CD14-positive monocyte (primary cell): ENCODE measurements at regions not wholly inside any gene's neighbourhood (a gene's known extent, or its start where the extent isn't known, plus 50 kb on each side); places are given as distances from the start of the nearest gene placed in this dataset.

Experiments
- DNase-seq, 3 donors: peaks; one replicate each; pipeline ENCODE4 v3.0.0-alpha.2; 2011 to 2022
- H2AFZ ChIP-seq: 2 replicates; pipeline ENCODE4 v1.6.0; 2012; ENCODE audit warnings: mild to moderate bottlenecking, low read depth, low read length, inconsistent platforms; ENCODE audit not compliant: insufficient read depth, poor library complexity, severe bottlenecking
- H3K27ac ChIP-seq, 2 donors: 1 replicate in 1 of 2; 2 replicates in 1 of 2; pipeline ENCODE4 v1.5.1; 2012 to 2013; ENCODE audit warnings: low read length in 2 of 2, control low read depth in 1 of 2, inconsistent platforms in 1 of 2, low read depth in 1 of 2, mild to moderate bottlenecking in 1 of 2
- H3K27me3 ChIP-seq, 2 donors: one replicate each; pipeline versions ENCODE4 v1.6.0 to v1.6.1; 2011 to 2013; ENCODE audit warnings: low read length in 2 of 2; ENCODE audit not compliant: control insufficient read depth in 2 of 2, insufficient read depth in 2 of 2
- H3K36me3 ChIP-seq, 2 donors: replicated peaks in 1 of 2; 1 replicate in 1 of 2; 2 replicates in 1 of 2; pipeline versions ENCODE4 v1.5.1 to v1.6.1; 2012 to 2013; ENCODE audit warnings: low read length in 2 of 2, control low read depth in 1 of 2, inconsistent platforms in 1 of 2, mild to moderate bottlenecking in 1 of 2; ENCODE audit not compliant: insufficient read depth in 2 of 2, control insufficient read depth in 1 of 2
- H3K4me1 ChIP-seq, 2 donors: 1 replicate in 1 of 2; 2 replicates in 1 of 2; pipeline versions ENCODE4 v1.5.1 to v1.6.1; 2012 to 2013; ENCODE audit warnings: low read length in 2 of 2, control low read depth in 1 of 2, inconsistent platforms in 1 of 2, mild to moderate bottlenecking in 1 of 2, moderate library complexity in 1 of 2; ENCODE audit not compliant: insufficient read depth in 2 of 2, control insufficient read depth in 1 of 2
- H3K4me2 ChIP-seq: replicated peaks from 2 replicates; pipeline ENCODE3; 2012; ENCODE audit warnings: low read length, moderate library complexity, mild to moderate bottlenecking; ENCODE audit not compliant: poor library complexity, severe bottlenecking; ENCODE audit errors: extremely low read depth
- H3K4me3 ChIP-seq, 3 experiments: fragments of 200-600 bp in 1 of 3; sonication (generic) in 1 of 3; replicated peaks in 1 of 3; 1 replicate in 2 of 3; 2 replicates in 1 of 3; pipeline ENCODE4 v1.5.1; 2011 to 2013; ENCODE audit warnings: low read length in 3 of 3, mild to moderate bottlenecking in 3 of 3, control low read depth in 2 of 3, low read depth in 2 of 3, inconsistent platforms in 1 of 3, moderate library complexity in 1 of 3
- H3K79me2 ChIP-seq: 2 replicates; pipeline ENCODE4 v1.6.0; 2012; ENCODE audit warnings: mild to moderate bottlenecking, control low read depth, inconsistent platforms, low read length, moderate library complexity; ENCODE audit not compliant: insufficient read depth
- H3K9ac ChIP-seq: 2 replicates; pipeline ENCODE4 v1.6.0; 2017; ENCODE audit warnings: low read length, mild to moderate bottlenecking; ENCODE audit not compliant: insufficient read depth, poor library complexity, severe bottlenecking
- H3K9me3 ChIP-seq, 2 donors: replicated peaks in 1 of 2; 1 replicate in 1 of 2; 2 replicates in 1 of 2; pipeline versions ENCODE4 v1.5.1 to v1.6.1; 2012 to 2013; ENCODE audit warnings: low read length in 2 of 2, control low read depth in 1 of 2; ENCODE audit not compliant: control insufficient read depth in 1 of 2, insufficient read depth in 1 of 2
- H4K20me1 ChIP-seq: 2 replicates; pipeline ENCODE4 v1.6.0; 2012; ENCODE audit warnings: mild to moderate bottlenecking, low read length, control low read depth, moderate library complexity; ENCODE audit not compliant: insufficient read depth
- H3K27ac Mint-ChIP-seq, 7 donors: one replicate each; pipeline ENCODE4 v1.8.0; 2020; ENCODE audit warnings: mild to moderate bottlenecking in 7 of 7, mixed read lengths in 7 of 7, moderate library complexity in 6 of 7, inconsistent platforms in 2 of 7
- H3K27me3 Mint-ChIP-seq, 3 donors: one replicate each; pipeline ENCODE4 v1.8.0; 2021 to 2022; ENCODE audit warnings: low read depth in 3 of 3, mild to moderate bottlenecking in 3 of 3, mixed read lengths in 3 of 3, moderate library complexity in 3 of 3, inconsistent platforms in 1 of 3
- H3K36me3 Mint-ChIP-seq, 2 donors: one replicate each; pipeline ENCODE4 v1.8.0; 2020; ENCODE audit warnings: mixed read lengths in 2 of 2, inconsistent platforms in 1 of 2, mild to moderate bottlenecking in 1 of 2
- H3K4me1 Mint-ChIP-seq: one replicate; pipeline ENCODE4 v1.8.0; 2020; ENCODE audit warnings: mild to moderate bottlenecking, mixed read lengths
- H3K4me3 Mint-ChIP-seq, 2 donors: one replicate each; pipeline ENCODE4 v1.8.0; 2020; ENCODE audit warnings: mild to moderate bottlenecking in 2 of 2, mixed read lengths in 2 of 2, moderate library complexity in 1 of 2
- H3K9me3 Mint-ChIP-seq, 7 donors: one replicate each; pipeline ENCODE4 v1.8.0; 2020 to 2022; ENCODE audit warnings: mixed read lengths in 7 of 7, mild to moderate bottlenecking in 6 of 7, moderate library complexity in 6 of 7, inconsistent platforms in 2 of 7
- WGBS: methylation state at CpG from one replicate; pipeline ENCODE4 v1.1.5; 2013; ENCODE audit warnings: missing lambda C conversion rate; ENCODE audit not compliant: insufficient coverage; 5-methylcytosine and 5-hydroxymethylcytosine counted together
- intact Hi-C, 2 donors: fragments of 100-400 bp; cut with micrococcal nuclease; formaldehyde crosslinking; loops; one replicate each; pipeline versions ENCODE4 v1.15.0 to v1.15.1; 2023
- TF ChIP-seq, protein P1 (sequence below): fragments of 200-600 bp; IDR thresholded peaks from one replicate; pipeline ENCODE4 v1.8.0; 2022; ENCODE audit warnings: antibody characterized with exemption, mild to moderate bottlenecking

DNA sequence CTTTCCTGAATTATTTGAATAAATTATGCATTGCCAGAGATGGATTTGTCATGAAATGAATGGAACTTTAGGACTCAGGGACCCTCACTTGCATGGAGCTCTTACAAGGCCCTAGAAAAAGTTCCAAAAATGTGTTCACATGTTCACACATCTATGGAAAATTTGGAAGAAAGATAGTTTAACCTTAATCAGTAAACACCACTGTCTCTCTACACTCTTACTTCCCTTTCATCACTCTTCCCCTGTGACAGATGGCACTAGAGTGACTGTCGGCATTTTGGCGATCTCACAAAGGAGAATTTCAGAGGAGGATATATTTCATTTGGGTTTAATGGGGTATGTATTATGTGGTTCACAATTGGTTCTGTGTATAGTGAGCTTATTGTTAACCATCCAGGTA is 600.8 kb downstream of the IGSF11 start:
- no peaks in the 10 kb centered on the region for H3K79me2 ChIP-seq
- no peaks in the 10 kb centered on the region for H3K27me3 ChIP-seq
- TF ChIP-seq, protein P1, sequence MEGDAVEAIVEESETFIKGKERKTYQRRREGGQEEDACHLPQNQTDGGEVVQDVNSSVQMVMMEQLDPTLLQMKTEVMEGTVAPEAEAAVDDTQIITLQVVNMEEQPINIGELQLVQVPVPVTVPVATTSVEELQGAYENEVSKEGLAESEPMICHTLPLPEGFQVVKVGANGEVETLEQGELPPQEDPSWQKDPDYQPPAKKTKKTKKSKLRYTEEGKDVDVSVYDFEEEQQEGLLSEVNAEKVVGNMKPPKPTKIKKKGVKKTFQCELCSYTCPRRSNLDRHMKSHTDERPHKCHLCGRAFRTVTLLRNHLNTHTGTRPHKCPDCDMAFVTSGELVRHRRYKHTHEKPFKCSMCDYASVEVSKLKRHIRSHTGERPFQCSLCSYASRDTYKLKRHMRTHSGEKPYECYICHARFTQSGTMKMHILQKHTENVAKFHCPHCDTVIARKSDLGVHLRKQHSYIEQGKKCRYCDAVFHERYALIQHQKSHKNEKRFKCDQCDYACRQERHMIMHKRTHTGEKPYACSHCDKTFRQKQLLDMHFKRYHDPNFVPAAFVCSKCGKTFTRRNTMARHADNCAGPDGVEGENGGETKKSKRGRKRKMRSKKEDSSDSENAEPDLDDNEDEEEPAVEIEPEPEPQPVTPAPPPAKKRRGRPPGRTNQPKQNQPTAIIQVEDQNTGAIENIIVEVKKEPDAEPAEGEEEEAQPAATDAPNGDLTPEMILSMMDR, result no peak
- H3K4me1 ChIP-seq, result no peaks in the 10 kb centered on the region
- intact Hi-C loops, result no loop called here
- no peak overlapping the region for H3K27ac ChIP-seq
- H3K4me2 ChIP-seq, result no peak overlapping the region
- H3K27ac Mint-ChIP-seq, result no peak overlapping the region
- H2AFZ ChIP-seq, result no peak overlapping the region
- H3K4me3 Mint-ChIP-seq, result no peak overlapping the region
- H3K27me3 Mint-ChIP-seq, result no peaks in the 10 kb centered on the region
- no peaks in the 10 kb centered on the region for H3K36me3 ChIP-seq
- no CpG with 5 or more reads among the region's 2 CpGs for WGBS
- no peaks in the 10 kb centered on the region for H3K36me3 Mint-ChIP-seq
- no peaks in the 10 kb centered on the region for H3K4me1 Mint-ChIP-seq
- H3K9me3 Mint-ChIP-seq, result peaks cover 0 to 6% (median 0%) of the 10 kb centered on the region in 7 donors
- no peak overlapping the region for H3K9ac ChIP-seq
- no peaks in the 10 kb centered on the region for H3K9me3 ChIP-seq
- DNase-seq, result no peak
- no peak overlapping the region for H3K4me3 ChIP-seq
- no peaks in the 10 kb centered on the region for H4K20me1 ChIP-seq

DNA sequence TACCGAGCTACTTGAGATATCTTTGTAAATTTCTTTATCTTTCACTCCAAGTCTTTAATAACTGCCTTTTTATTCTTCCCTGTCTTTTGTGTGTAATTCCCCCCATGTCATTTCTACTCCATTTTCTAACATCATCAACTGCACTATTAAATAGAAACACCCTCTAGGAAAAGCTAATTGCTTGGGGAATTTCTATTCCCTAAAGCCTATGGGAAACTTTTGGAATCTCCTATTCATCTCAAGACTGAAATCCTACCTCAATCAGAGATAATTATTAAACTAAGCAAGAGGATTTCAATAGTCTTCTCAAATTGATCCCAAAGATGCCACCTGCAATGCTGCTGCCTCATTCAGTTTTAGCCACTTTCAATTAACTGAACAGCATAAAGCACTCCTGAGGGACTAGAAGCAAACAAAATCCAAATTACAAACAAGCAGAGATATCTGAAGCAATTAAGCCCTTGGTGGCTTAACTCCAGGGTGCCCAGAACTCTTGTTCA is 598.7 kb downstream of the IGSF11 start:
- H3K79me2 ChIP-seq, result no peaks in the 10 kb centered on the region
- peaks cover 0 to 3% (median 1%) of the 10 kb centered on the region in 7 donors for H3K9me3 Mint-ChIP-seq
- H3K27me3 Mint-ChIP-seq, result no peaks in the 10 kb centered on the region
- H3K9me3 ChIP-seq, result no peaks in the 10 kb centered on the region
- no peak overlapping the region for H3K27ac Mint-ChIP-seq
- no peaks in the 10 kb centered on the region for H3K4me1 ChIP-seq
- H3K9ac ChIP-seq, result no peak overlapping the region
- H3K36me3 Mint-ChIP-seq, result no peaks in the 10 kb centered on the region
- no peak overlapping the region for H3K4me3 Mint-ChIP-seq
- H3K36me3 ChIP-seq, result no peaks in the 10 kb centered on the region
- no peaks in the 10 kb centered on the region for H3K4me1 Mint-ChIP-seq
- no peak for DNase-seq
- TF ChIP-seq, protein P1, result no peak
- no peak overlapping the region for H2AFZ ChIP-seq
- H3K4me2 ChIP-seq, result no peak overlapping the region
- no peaks in the 10 kb centered on the region for H3K27me3 ChIP-seq
- no peaks in the 10 kb centered on the region for H4K20me1 ChIP-seq
- no peak overlapping the region for H3K27ac ChIP-seq
- intact Hi-C loops, result no loop called here
- H3K4me3 ChIP-seq, result no peak overlapping the region
- no CpG with 5 or more reads among the region's 1 CpG for WGBS
